Hypothalamus (tissue), 51 donors: ENCODE measurements at regions not wholly inside any gene's neighbourhood (a gene's known extent, or its start where the extent isn't known, plus 50 kb on each side); places are given as distances from the start of the nearest gene placed in this dataset.
"Not testable (repeated sequence)": the region's sequence is repeated elsewhere in the genome, so short reads cannot be mapped to it uniquely, and the experiment has no call there.

Experiments
- DNase-seq, 51 donors: peaks; one replicate each; lab custom pipeline; 2025; lab: John Stamatoyannopoulos, UW

GRCh38 chr10:21406595-21407193, 118.8 kb downstream of the SKIDA1 start:
- DNase-seq = no peak

- DNase-seq = no peak
These were observed 119.5 kb downstream of the SKIDA1 start for GRCh38 chr10:21405981-21406380.

GRCh38 chr10:21403256-21404015, 122.0 kb downstream of the SKIDA1 start:
- DNase-seq = no peak

GRCh38 chr10:21402606-21403083, 122.8 kb downstream of the SKIDA1 start:
- DNase-seq = no peak

GRCh38 chr10:21401196-21401595, 124.3 kb downstream of the SKIDA1 start:
- DNase-seq = no peak

- peak in 1 of 51 donors; percentile 5 for DNase-seq
These were observed 126.0 kb downstream of the SKIDA1 start for GRCh38 chr10:21399392-21400035.

- DNase-seq = no peak
These were observed 126.8 kb downstream of the SKIDA1 start for GRCh38 chr10:21398563-21399231.

- no peak for DNase-seq
These were observed 128.6 kb downstream of the SKIDA1 start for GRCh38 chr10:21396889-21397288.

GRCh38 chr10:21393931-21394330, 131.6 kb downstream of the SKIDA1 start:
- no peak for DNase-seq

- no peak for DNase-seq
These were observed 136.9 kb downstream of the SKIDA1 start for GRCh38 chr10:21388589-21388988.

GRCh38 chr10:21387868-21388267, 137.6 kb downstream of the SKIDA1 start:
- DNase-seq = no peak

- no peak for DNase-seq
These were observed 139.4 kb downstream of the SKIDA1 start for GRCh38 chr10:21385996-21386585.

GRCh38 chr10:21385536-21385935, 139.9 kb downstream of the SKIDA1 start:
- DNase-seq = no peak

- DNase-seq = no peak
These were observed 146.3 kb downstream of the SKIDA1 start for GRCh38 chr10:21379143-21379542.

- DNase-seq = not testable (repeated sequence)
These were observed 150.2 kb downstream of the SKIDA1 start for GRCh38 chr10:21375274-21375673.

- not testable (repeated sequence) for DNase-seq
These were observed 151.6 kb downstream of the SKIDA1 start for GRCh38 chr10:21373881-21374280.

GRCh38 chr10:21372651-21373410, 152.7 kb downstream of the SKIDA1 start:
- no peak for DNase-seq

- DNase-seq = no peak
These were observed 155.8 kb downstream of the SKIDA1 start for GRCh38 chr10:21369697-21370096.

GRCh38 chr10:21368728-21369425, 156.6 kb downstream of the SKIDA1 start:
- no peak for DNase-seq
